Body of pancreas (tissue), 4 donors: ENCODE measurements at regions not wholly inside any gene's neighbourhood (a gene's known extent, or its start where the extent isn't known, plus 50 kb on each side); places are given as distances from the start of the nearest gene placed in this dataset.

ENCODE experiments used
- POLR2A ChIP-seq, 3 donors: fragments of 450-650 bp; IDR thresholded peaks; one replicate each; pipeline ENCODE4 v1.6.1; 2016; ENCODE audit warnings: antibody characterized with exemption in 3 of 3, mild to moderate bottlenecking in 2 of 3
- TF ChIP-seq, protein P1 (sequence below), 7 experiments: fragments of 450-650 bp in 4 of 7; fragments of 200-600 bp in 3 of 7; sonication (generic) in 3 of 7; IDR thresholded peaks; one replicate each; pipeline ENCODE4 v1.5.1; 2016 to 2019; ENCODE audit warnings: antibody characterized with exemption in 7 of 7

DNA sequence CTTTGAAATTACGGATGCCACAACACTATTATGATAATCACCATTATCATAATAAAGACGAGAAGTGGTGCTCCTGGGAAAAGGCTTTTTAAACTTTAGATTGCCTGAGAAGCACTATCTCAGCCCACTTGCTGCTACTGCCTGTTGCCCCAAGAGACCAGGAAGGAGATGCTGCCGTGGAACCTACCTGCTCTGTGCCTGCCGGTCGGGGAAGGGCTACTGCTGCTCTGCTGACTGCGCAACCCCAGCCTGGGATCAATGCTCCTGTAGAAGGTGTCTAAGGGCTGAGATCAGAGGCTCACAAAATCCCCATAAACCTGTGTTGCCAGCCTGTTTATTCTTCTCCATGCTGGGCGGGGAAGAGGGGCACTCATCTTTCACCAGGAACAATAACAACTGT, 145.3 kb upstream of the VCX3B start:
- TF ChIP-seq, protein P1, sequence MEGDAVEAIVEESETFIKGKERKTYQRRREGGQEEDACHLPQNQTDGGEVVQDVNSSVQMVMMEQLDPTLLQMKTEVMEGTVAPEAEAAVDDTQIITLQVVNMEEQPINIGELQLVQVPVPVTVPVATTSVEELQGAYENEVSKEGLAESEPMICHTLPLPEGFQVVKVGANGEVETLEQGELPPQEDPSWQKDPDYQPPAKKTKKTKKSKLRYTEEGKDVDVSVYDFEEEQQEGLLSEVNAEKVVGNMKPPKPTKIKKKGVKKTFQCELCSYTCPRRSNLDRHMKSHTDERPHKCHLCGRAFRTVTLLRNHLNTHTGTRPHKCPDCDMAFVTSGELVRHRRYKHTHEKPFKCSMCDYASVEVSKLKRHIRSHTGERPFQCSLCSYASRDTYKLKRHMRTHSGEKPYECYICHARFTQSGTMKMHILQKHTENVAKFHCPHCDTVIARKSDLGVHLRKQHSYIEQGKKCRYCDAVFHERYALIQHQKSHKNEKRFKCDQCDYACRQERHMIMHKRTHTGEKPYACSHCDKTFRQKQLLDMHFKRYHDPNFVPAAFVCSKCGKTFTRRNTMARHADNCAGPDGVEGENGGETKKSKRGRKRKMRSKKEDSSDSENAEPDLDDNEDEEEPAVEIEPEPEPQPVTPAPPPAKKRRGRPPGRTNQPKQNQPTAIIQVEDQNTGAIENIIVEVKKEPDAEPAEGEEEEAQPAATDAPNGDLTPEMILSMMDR (IDR thresholded peaks at IDR 0.05): no peak
- TF ChIP-seq POLR2A (IDR thresholded peaks at IDR 0.05): no peak
